Cardiac muscle cell (in vitro differentiated cells and primary cell): ENCODE measurements at regions not wholly inside any gene's neighbourhood (a gene's known extent, or its start where the extent isn't known, plus 50 kb on each side); places are given as distances from the start of the nearest gene placed in this dataset.

ENCODE experiments used
- DNase-seq, 2 donors: peaks; one replicate each; pipeline versions ENCODE4 v3.0.0 to v3.0.0-alpha.2; 2010 to 2017; ENCODE audit warnings: low read depth in 1 of 2, low spot score in 1 of 2
- H3K27ac ChIP-seq: fragments of 200-600 bp; sonication (generic); 2 replicates; pipeline ENCODE4 v1.5.1; 2016
- H3K27me3 ChIP-seq: fragments of 200-600 bp; sonication (generic); 2 replicates; pipeline ENCODE4 v1.6.0; 2016; ENCODE audit warnings: control low read depth
- H3K36me3 ChIP-seq: fragments of 200-600 bp; sonication (generic); 2 replicates; pipeline ENCODE4 v1.5.1; 2016; ENCODE audit warnings: control low read depth
- H3K4me1 ChIP-seq: fragments of 200-600 bp; sonication (generic); 2 replicates; pipeline ENCODE4 v1.8.1; 2017; ENCODE audit warnings: low read depth, mild to moderate bottlenecking, mixed run types
- H3K4me3 ChIP-seq: fragments of 200-600 bp; sonication (generic); 2 replicates; pipeline ENCODE4 v1.5.1; 2016; ENCODE audit warnings: mild to moderate bottlenecking
- H3K9me3 ChIP-seq: fragments of 200-600 bp; sonication (generic); 2 replicates; pipeline ENCODE4 v1.5.1; 2017; ENCODE audit warnings: low read depth, mild to moderate bottlenecking, control low read depth
- TF ChIP-seq, protein P1 (sequence below): IDR thresholded peaks from 2 replicates; pipeline ENCODE4 v1.5.1; 2012; ENCODE audit warnings: low read depth, mild to moderate bottlenecking, low read length

- H3K4me1 ChIP-seq, result no peaks in the 10 kb centered on the region
- TF ChIP-seq, protein P1, sequence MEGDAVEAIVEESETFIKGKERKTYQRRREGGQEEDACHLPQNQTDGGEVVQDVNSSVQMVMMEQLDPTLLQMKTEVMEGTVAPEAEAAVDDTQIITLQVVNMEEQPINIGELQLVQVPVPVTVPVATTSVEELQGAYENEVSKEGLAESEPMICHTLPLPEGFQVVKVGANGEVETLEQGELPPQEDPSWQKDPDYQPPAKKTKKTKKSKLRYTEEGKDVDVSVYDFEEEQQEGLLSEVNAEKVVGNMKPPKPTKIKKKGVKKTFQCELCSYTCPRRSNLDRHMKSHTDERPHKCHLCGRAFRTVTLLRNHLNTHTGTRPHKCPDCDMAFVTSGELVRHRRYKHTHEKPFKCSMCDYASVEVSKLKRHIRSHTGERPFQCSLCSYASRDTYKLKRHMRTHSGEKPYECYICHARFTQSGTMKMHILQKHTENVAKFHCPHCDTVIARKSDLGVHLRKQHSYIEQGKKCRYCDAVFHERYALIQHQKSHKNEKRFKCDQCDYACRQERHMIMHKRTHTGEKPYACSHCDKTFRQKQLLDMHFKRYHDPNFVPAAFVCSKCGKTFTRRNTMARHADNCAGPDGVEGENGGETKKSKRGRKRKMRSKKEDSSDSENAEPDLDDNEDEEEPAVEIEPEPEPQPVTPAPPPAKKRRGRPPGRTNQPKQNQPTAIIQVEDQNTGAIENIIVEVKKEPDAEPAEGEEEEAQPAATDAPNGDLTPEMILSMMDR, result no peak
- no peak for DNase-seq
- H3K9me3 ChIP-seq, result no peaks in the 10 kb centered on the region
- H3K27me3 ChIP-seq, result no peaks in the 10 kb centered on the region
- no peaks in the 10 kb centered on the region for H3K36me3 ChIP-seq
- H3K4me3 ChIP-seq, result no peak overlapping the region
- no peak overlapping the region for H3K27ac ChIP-seq
Measured at GRCh38 chr2:239460780-239461179, 60.0 kb upstream of the HDAC4 start.

DNA sequence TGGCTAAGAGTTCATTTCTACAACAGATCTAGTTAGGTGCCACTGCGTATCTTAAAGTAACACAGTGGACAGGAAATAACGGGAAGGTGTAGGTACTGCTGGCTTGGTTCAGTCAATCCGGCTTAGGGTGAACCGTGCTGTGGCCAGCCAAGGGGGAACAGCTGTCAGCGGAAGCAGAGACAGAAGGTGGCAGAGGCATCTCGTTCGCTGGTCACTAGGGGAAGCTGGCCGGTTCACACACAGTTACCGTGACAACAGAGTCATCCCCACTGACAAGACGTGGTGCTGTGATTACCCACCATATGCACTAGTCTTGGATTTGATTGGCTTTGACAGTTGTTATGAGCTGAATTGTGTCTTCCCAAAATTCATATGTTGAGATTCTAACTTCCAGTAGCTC lies 58.8 kb upstream of the HDAC4 start:
- TF ChIP-seq, protein P1, result no peak
- Histone ChIP-seq H3K27me3 (no peaks in the 10 kb centered on the region), H3K4me3 (no peak overlapping the region), H3K36me3 (no peaks in the 10 kb centered on the region), H3K4me1 (no peaks in the 10 kb centered on the region), H3K9me3 (no peaks in the 10 kb centered on the region), H3K27ac (no peak overlapping the region)
- no peak for DNase-seq

DNA sequence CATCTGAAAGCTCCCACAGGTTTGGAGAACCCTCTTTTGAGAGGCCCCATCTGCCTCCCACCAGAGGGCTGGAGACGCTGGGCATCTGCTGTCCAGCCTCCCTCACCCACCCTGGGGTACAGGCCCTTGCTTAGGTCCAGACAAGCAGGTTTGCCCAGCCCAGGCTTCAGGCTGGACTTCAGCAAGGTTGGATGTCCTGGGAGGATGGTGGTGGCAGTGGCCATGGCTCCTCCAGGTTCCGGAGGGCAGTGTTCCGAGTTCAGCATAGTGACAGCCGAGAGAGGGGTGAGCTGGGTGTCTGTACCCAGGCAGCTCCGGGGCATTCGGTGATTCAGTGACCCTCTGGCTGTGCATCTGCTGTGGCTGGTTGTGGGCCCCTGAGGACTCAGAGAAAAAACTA lies 58.2 kb upstream of the HDAC4 start:
- Histone ChIP-seq H3K9me3 (no peaks in the 10 kb centered on the region), H3K36me3 (no peaks in the 10 kb centered on the region), H3K4me1 (no peaks in the 10 kb centered on the region), H3K27me3 (no peaks in the 10 kb centered on the region), H3K27ac (no peak overlapping the region), H3K4me3 (no peak overlapping the region)
- no peak for DNase-seq
- TF ChIP-seq, protein P1, result no peak

- Histone ChIP-seq H3K36me3 (no peaks in the 10 kb centered on the region), H3K9me3 (no peaks in the 10 kb centered on the region), H3K27me3 (no peaks in the 10 kb centered on the region), H3K27ac (no peak overlapping the region), H3K4me3 (no peak overlapping the region), H3K4me1 (no peaks in the 10 kb centered on the region)
- DNase-seq, result no peak
- TF ChIP-seq, protein P1, result no peak
Measured at GRCh38 chr2:239457586-239458445, 57.0 kb upstream of the HDAC4 start.

GRCh38 chr2:239456940-239457339 lies 56.1 kb upstream of the HDAC4 start:
- DNase-seq, result no peak
- TF ChIP-seq, protein P1, result no peak
- Histone ChIP-seq H3K4me3 (no peak overlapping the region), H3K9me3 (peaks cover 2% of the 10 kb centered on the region), H3K27ac (no peak overlapping the region), H3K4me1 (no peaks in the 10 kb centered on the region), H3K27me3 (no peaks in the 10 kb centered on the region), H3K36me3 (no peaks in the 10 kb centered on the region)
